Omental fat pad (tissue), 3 donors: ENCODE measurements at regions not wholly inside any gene's neighbourhood (a gene's known extent, or its start where the extent isn't known, plus 50 kb on each side); places are given as distances from the start of the nearest gene placed in this dataset.

Experiments used
- ATAC-seq: fragments of 150-250 bp; one replicate; pipeline ENCODE4 v1.9.1; 2016; ENCODE audit warnings: mild to moderate bottlenecking, moderate library complexity; ENCODE audit not compliant: low FRiP score
- DNase-seq: peaks from one replicate; pipeline ENCODE4 v3.0.0-alpha.2; 2019; ENCODE audit warnings: low spot score
- TF ChIP-seq, protein P1 (sequence below), 3 donors: fragments of 450-650 bp; IDR thresholded peaks; one replicate each; pipeline ENCODE4 v1.5.1; 2016 to 2017; ENCODE audit warnings: antibody characterized with exemption in 3 of 3, mild to moderate bottlenecking in 3 of 3, moderate library complexity in 2 of 3

DNA sequence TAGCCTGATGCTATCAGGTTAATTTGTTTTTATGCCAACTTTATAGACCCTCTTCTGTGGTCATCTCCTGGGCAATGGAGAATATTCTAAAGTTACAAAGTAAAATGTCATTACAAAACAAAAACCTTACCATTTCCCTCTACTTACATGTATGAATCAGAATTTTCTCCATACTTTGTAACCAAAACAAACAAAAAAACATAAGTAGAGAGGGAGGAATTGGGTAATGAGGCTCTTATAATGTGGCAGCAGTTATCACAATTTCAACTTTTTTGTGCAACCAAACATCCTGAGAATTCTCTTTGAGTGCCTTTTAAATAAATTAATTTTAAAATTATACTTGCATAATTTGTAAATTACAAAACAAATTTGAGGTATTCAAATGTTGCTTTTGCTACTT, 332.8 kb downstream of the TXNL1 start:
- DNase-seq (no peak), ATAC-seq (no peak)
- TF ChIP-seq, protein P1, sequence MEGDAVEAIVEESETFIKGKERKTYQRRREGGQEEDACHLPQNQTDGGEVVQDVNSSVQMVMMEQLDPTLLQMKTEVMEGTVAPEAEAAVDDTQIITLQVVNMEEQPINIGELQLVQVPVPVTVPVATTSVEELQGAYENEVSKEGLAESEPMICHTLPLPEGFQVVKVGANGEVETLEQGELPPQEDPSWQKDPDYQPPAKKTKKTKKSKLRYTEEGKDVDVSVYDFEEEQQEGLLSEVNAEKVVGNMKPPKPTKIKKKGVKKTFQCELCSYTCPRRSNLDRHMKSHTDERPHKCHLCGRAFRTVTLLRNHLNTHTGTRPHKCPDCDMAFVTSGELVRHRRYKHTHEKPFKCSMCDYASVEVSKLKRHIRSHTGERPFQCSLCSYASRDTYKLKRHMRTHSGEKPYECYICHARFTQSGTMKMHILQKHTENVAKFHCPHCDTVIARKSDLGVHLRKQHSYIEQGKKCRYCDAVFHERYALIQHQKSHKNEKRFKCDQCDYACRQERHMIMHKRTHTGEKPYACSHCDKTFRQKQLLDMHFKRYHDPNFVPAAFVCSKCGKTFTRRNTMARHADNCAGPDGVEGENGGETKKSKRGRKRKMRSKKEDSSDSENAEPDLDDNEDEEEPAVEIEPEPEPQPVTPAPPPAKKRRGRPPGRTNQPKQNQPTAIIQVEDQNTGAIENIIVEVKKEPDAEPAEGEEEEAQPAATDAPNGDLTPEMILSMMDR (IDR thresholded peaks at IDR 0.05): no peak

GRCh38 chr18:56302156-56302555, 336.2 kb downstream of the TXNL1 start:
- DNase-seq (no peak), ATAC-seq (no peak)
- TF ChIP-seq, protein P1 (IDR thresholded peaks at IDR 0.05): no peak

- DNase-seq (no peak), ATAC-seq (no peak)
- TF ChIP-seq, protein P1 (IDR thresholded peaks at IDR 0.05): no peak
Measured at GRCh38 chr18:56299740-56300139, 338.7 kb downstream of the TXNL1 start.

GRCh38 chr18:56298935-56299334, 339.5 kb downstream of the TXNL1 start:
- DNase-seq (no peak), ATAC-seq (no peak)
- TF ChIP-seq, protein P1 (IDR thresholded peaks at IDR 0.05): no peak

- no peak for ATAC-seq
- DNase-seq: no peak
- TF ChIP-seq, protein P1 (IDR thresholded peaks at IDR 0.05): no peak
Measured at GRCh38 chr18:56296381-56296780, 342.0 kb downstream of the TXNL1 start.

DNA sequence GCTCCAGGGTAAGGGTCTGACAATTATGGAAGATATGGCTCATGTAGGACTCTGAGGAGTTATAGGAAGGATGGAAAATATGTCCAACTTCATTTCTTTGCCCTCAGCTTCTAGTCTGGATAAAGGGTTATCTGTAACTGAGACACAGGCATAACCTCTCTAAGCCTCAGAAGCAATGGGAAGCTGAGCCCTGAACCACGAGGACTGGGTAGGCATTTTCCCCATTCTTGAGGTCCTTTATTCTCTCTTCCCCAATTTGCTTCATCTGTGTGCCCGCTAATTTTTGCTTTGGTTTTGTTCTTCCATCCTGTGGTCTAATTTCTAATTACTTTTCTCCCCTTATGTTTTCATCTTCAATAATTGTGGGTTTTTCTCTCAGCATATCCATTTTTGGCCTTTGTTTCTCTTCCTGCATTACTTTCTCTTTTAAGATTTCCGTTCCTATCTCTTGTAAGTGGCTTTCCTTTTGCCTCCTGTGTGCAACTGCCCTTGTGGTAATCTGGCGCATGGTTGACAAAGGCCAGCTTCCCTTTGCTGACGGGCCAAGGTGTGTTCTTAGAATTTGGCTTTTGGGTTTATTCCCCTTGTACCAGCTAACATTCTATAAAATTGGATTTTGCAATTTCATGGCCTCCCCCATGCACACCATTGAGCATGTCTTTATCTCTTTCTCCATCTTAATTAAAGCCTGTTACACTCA, 343.8 kb downstream of the TXNL1 start:
- TF ChIP-seq, protein P1 (IDR thresholded peaks at IDR 0.05): no peak
- ATAC-seq (no peak), DNase-seq (no peak)

- ATAC-seq (no peak), DNase-seq (no peak)
- TF ChIP-seq, protein P1 (IDR thresholded peaks at IDR 0.05): no peak
Measured at GRCh38 chr18:56291294-56291693, 347.1 kb downstream of the TXNL1 start.
